ENCODE measurements at regions not wholly inside any gene's neighbourhood (a gene's known extent, or its start where the extent isn't known, plus 50 kb on each side); places are given as distances from the start of the nearest gene placed in this dataset.

GRCh38 chr1:103250441-103250861 lies 142.1 kb upstream of the COL11A1 start:
- no peaks in the 10 kb centered on the region for H3K9me3 ChIP-seq
- WGBS, 2 donors, result 40 to 57% methylated on average over 3 of the region's 3 CpGs
- no peak for DNase-seq
- no peaks in the 10 kb centered on the region for H3K36me3 ChIP-seq (ENCODE audit: low read depth, missing control alignments)
- TF ChIP-seq CTCF (IDR thresholded peaks at IDR 0.05) (no peak), POLR2A (IDR thresholded peaks at IDR 0.05) (no peak)
- no peak overlapping the region for H3K4me3 ChIP-seq
- H3K27me3 ChIP-seq, result no peaks in the 10 kb centered on the region
- intact Hi-C loops (cut with DNase I; ENCODE audit: low total_unique reads), result no loop called here
- no peak overlapping the region for H3K27ac ChIP-seq
- no peaks in the 10 kb centered on the region for H3K4me1 ChIP-seq

GRCh38 chr1:103248417-103249102 lies 140.2 kb upstream of the COL11A1 start:
- no peaks in the 10 kb centered on the region for H3K4me1 ChIP-seq
- no peaks in the 10 kb centered on the region for H3K9me3 ChIP-seq
- WGBS, 2 donors, result 74 to 77% methylated on average over 8 of the region's 8 CpGs
- TF ChIP-seq CTCF (IDR thresholded peaks at IDR 0.05) (no peak), POLR2A (IDR thresholded peaks at IDR 0.05) (no peak)
- no peaks in the 10 kb centered on the region for H3K36me3 ChIP-seq (ENCODE audit: low read depth, missing control alignments)
- no peak for DNase-seq
- intact Hi-C loops (cut with DNase I; ENCODE audit: low total_unique reads), result no loop called here
- no peak overlapping the region for H3K4me3 ChIP-seq
- H3K27me3 ChIP-seq, result no peaks in the 10 kb centered on the region
- H3K27ac ChIP-seq, result no peak overlapping the region

DNA sequence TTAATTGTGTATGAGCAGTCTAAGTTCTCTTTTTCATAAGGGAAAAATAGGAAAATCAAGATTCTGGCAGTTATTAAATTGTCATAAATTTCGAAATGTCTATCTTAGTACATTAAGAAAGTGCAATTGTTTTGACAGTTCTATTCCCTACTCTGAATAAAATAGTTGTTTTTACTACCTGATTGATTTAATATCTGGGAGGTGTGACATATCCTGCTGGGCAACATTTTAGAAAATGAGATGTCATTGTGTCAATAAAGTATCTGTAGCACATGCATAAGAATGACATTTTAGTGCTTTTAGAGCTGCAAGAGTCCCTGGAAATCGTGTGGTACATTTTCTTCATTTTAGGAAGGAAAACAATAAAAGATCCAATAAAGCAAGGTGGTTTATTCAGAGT lies 139.2 kb upstream of the COL11A1 start:
- intact Hi-C loops (cut with DNase I; ENCODE audit: low total_unique reads), result no loop called here
- Histone ChIP-seq H3K4me3 (no peak overlapping the region), H3K9me3 (no peaks in the 10 kb centered on the region), H3K27ac (no peak overlapping the region), H3K27me3 (no peaks in the 10 kb centered on the region), H3K36me3 (ENCODE audit: low read depth, missing control alignments) (no peaks in the 10 kb centered on the region), H3K4me1 (no peaks in the 10 kb centered on the region)
- no peak for DNase-seq
- 36 to 45% methylated on average over 2 of the region's 2 CpGs for WGBS, 2 donors
- TF ChIP-seq POLR2A (IDR thresholded peaks at IDR 0.05) (no peak), CTCF (IDR thresholded peaks at IDR 0.05) (no peak)

GRCh38 chr1:103243481-103243880 lies 135.2 kb upstream of the COL11A1 start:
- DNase-seq, result no peak
- no peaks in the 10 kb centered on the region for H3K9me3 ChIP-seq
- WGBS, 2 donors, result 93 to 95% methylated on average over 1 of the region's 1 CpG
- TF ChIP-seq POLR2A (IDR thresholded peaks at IDR 0.05), result no peak
- no peak for TF ChIP-seq CTCF (IDR thresholded peaks at IDR 0.05)
- H3K27ac ChIP-seq, result no peak overlapping the region
- no peak overlapping the region for H3K4me3 ChIP-seq
- no peaks in the 10 kb centered on the region for H3K27me3 ChIP-seq
- intact Hi-C loops (cut with DNase I; ENCODE audit: low total_unique reads), result no loop called here
- H3K4me1 ChIP-seq, result no peaks in the 10 kb centered on the region
- no peaks in the 10 kb centered on the region for H3K36me3 ChIP-seq (ENCODE audit: low read depth, missing control alignments)

GRCh38 chr1:103239034-103239433 lies 130.7 kb upstream of the COL11A1 start:
- no peaks in the 10 kb centered on the region for H3K36me3 ChIP-seq (ENCODE audit: low read depth, missing control alignments)
- TF ChIP-seq CTCF (IDR thresholded peaks at IDR 0.05) (no peak), POLR2A (IDR thresholded peaks at IDR 0.05) (no peak)

More at GRCh38 chr1:103239034-103239433, 130.7 kb upstream of the COL11A1 start:
- intact Hi-C loops (cut with DNase I; ENCODE audit: low total_unique reads), result no loop called here
- H3K4me1 ChIP-seq, result no peaks in the 10 kb centered on the region
- H3K27ac ChIP-seq, result no peak overlapping the region
- no peaks in the 10 kb centered on the region for H3K27me3 ChIP-seq
- no peak overlapping the region for H3K4me3 ChIP-seq
- H3K9me3 ChIP-seq, result no peaks in the 10 kb centered on the region
- DNase-seq, result no peak
